ENCODE measurements at regions not wholly inside any gene's neighbourhood (a gene's known extent, or its start where the extent isn't known, plus 50 kb on each side); places are given as distances from the start of the nearest gene placed in this dataset.

GRCh38 chr19:28456708-28457320, 756.1 kb downstream of the UQCRFS1 start:
- intact Hi-C loops (cut with DNase I): no loop called here
- WGBS (ENCODE audit: insufficient coverage, low coverage, low lambda C conversion rate, missing lambda C conversion rate): 22% methylated on average over 5 of the region's 5 CpGs
- ATAC-seq (no peak), DNase-seq (no peak)
- H3K36me3 ChIP-seq: no peaks in the 10 kb centered on the region
- no peaks in the 10 kb centered on the region for H3K9me3 ChIP-seq
- H3K4me1 ChIP-seq: no peaks in the 10 kb centered on the region
- no peaks in the 10 kb centered on the region for H3K27me3 ChIP-seq
- TF ChIP-seq CTCF (IDR thresholded peaks at IDR 0.05) (no peak), POLR2A (IDR thresholded peaks at IDR 0.05) (no peak)
- H3K4me3 ChIP-seq: no peak overlapping the region
- no peak overlapping the region for H3K27ac ChIP-seq

GRCh38 chr19:28456252-28456651, 756.7 kb downstream of the UQCRFS1 start:
- Histone ChIP-seq H3K27ac (no peak overlapping the region), H3K27me3 (no peaks in the 10 kb centered on the region), H3K9me3 (no peaks in the 10 kb centered on the region), H3K4me3 (no peak overlapping the region), H3K4me1 (no peaks in the 10 kb centered on the region), H3K36me3 (no peaks in the 10 kb centered on the region)
- DNase-seq: no peak
- no peak for ATAC-seq
- 31% methylated on average over 4 of the region's 4 CpGs for WGBS (ENCODE audit: insufficient coverage, low coverage, low lambda C conversion rate, missing lambda C conversion rate)
- TF ChIP-seq POLR2A (IDR thresholded peaks at IDR 0.05) (no peak), CTCF (IDR thresholded peaks at IDR 0.05) (no peak)
- intact Hi-C loops (cut with DNase I): no loop called here

DNA sequence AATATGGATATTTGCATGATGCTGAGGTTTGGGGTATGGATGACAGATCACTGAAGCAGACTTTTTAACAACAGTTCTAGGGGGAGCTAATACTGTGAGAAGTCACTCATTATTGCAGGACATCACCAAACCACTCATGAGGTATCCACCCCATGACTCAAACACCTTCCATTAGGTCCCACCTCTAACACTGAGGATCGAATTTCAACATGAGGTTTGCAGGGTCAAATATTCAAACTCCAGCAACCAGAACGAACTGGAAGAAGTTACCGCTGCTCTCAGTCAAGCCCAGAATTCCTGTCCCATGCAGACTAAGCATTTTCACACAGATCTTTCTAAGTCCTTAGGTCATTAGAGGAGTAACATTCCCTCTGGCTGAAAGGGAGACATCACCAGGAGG, 758.9 kb downstream of the UQCRFS1 start:
- Histone ChIP-seq H3K4me1 (no peaks in the 10 kb centered on the region), H3K27ac (no peak overlapping the region), H3K36me3 (no peaks in the 10 kb centered on the region), H3K9me3 (no peaks in the 10 kb centered on the region), H3K27me3 (no peaks in the 10 kb centered on the region), H3K4me3 (no peak overlapping the region)
- ATAC-seq: no peak
- 7% methylated on average over 3 of the region's 3 CpGs for WGBS (ENCODE audit: insufficient coverage, low coverage, low lambda C conversion rate, missing lambda C conversion rate)
- no peak for DNase-seq
- intact Hi-C loops (cut with DNase I): no loop called here
- no peak for TF ChIP-seq CTCF (IDR thresholded peaks at IDR 0.05)
- TF ChIP-seq POLR2A (IDR thresholded peaks at IDR 0.05): no peak

DNA sequence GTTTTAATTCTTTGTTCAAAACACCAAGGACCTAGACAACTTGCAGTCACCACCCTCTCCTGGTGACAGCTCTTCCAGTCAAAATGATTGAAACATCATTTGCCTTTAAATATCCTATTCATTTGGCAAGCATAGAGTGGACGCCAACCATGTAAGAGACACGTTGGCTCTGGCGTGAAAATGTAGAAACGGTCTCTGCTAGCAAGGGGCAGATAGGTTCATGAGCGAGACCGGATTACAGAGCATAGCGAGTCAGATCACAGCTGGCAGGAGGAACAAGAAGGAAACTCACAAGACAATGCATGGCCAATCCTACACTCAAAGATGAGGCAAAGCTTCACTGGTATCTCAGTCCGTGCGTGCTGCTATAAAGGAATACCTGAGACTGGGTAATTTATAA, 759.5 kb downstream of the UQCRFS1 start:
- Histone ChIP-seq H3K9me3 (no peaks in the 10 kb centered on the region), H3K4me1 (no peaks in the 10 kb centered on the region), H3K27me3 (no peaks in the 10 kb centered on the region), H3K27ac (no peak overlapping the region), H3K4me3 (no peak overlapping the region), H3K36me3 (no peaks in the 10 kb centered on the region)
- WGBS (ENCODE audit: insufficient coverage, low coverage, low lambda C conversion rate, missing lambda C conversion rate): 81% methylated on average over 7 of the region's 9 CpGs
- ATAC-seq (no peak), DNase-seq (no peak)
- intact Hi-C loops (cut with DNase I): no loop called here
- TF ChIP-seq POLR2A (IDR thresholded peaks at IDR 0.05) (no peak), CTCF (IDR thresholded peaks at IDR 0.05) (no peak)

DNA sequence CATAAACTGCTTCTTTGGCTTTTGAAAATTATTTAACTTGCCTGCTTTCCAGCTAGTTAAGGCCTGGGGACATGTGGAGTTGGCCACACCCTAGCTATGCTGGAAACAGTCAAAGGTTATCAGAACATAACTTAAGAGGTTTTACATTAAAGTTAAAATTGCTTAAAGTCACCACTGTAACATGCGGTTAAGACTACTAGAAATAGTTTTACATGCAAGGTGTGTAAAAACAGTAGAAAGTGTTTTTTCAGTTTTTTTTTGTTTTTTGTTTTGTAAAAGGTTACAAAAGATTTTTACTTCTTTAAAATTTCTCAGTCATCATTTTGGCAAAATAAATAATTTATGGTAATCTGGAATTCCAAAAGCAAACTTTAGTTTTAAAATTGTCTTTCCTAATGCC, 763.1 kb downstream of the UQCRFS1 start:
- H3K27me3 ChIP-seq: no peaks in the 10 kb centered on the region
- no peaks in the 10 kb centered on the region for H3K4me1 ChIP-seq
- no peaks in the 10 kb centered on the region for H3K36me3 ChIP-seq
- no peak overlapping the region for H3K27ac ChIP-seq
- ATAC-seq (no peak), DNase-seq (no peak)
- H3K9me3 ChIP-seq: no peaks in the 10 kb centered on the region
- intact Hi-C loops (cut with DNase I): no loop called here
- no peak overlapping the region for H3K4me3 ChIP-seq
- 83% methylated on average over 1 of the region's 1 CpG for WGBS (ENCODE audit: insufficient coverage, low coverage, low lambda C conversion rate, missing lambda C conversion rate)
- TF ChIP-seq CTCF (IDR thresholded peaks at IDR 0.05) (no peak), POLR2A (IDR thresholded peaks at IDR 0.05) (no peak)
